AG08395 (cell line): ENCODE measurements at regions not wholly inside any gene's neighbourhood (a gene's known extent, or its start where the extent isn't known, plus 50 kb on each side); places are given as distances from the start of the nearest gene placed in this dataset.

ENCODE experiments used
- DNase-seq: peaks from one replicate; pipeline ENCODE4 v3.0.0; 2012; ENCODE audit warnings: mixed read lengths, low spot score

GRCh38 chr4:8796096-8796495 is 75.5 kb downstream of the HMX1 start:
- DNase-seq, result no peak

DNA sequence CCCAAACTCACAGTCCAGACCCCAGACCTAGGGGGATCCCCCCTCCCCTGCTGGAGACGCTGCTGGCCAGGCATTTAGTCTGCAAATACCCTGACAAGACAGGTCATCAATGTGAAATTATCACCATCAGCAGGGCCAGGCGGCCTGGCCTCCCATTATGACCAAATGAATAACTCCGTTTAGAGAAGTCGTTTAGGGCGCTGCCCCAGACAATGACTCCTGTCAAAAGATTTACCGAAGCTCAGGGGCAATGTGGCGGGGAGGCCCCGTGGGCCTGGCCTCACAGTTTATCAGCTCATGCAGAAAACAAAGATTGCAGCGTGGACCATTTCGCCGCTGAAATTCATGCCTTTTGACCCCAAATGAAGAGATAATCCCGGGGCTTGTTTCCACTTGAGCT is 76.5 kb downstream of the HMX1 start:
- DNase-seq, result no peak

GRCh38 chr4:8794491-8794890 is 77.1 kb downstream of the HMX1 start:
- DNase-seq, result no peak

- DNase-seq, result no peak
Observed at GRCh38 chr4:8793571-8794160, 78.0 kb downstream of the HMX1 start.

- no peak for DNase-seq
Observed at GRCh38 chr4:8792491-8792890, 79.1 kb downstream of the HMX1 start.

- no peak for DNase-seq
Observed at GRCh38 chr4:8791609-8792008, 80.0 kb downstream of the HMX1 start.

- no peak for DNase-seq
Observed at GRCh38 chr4:8790749-8791148, 80.9 kb downstream of the HMX1 start.

DNA sequence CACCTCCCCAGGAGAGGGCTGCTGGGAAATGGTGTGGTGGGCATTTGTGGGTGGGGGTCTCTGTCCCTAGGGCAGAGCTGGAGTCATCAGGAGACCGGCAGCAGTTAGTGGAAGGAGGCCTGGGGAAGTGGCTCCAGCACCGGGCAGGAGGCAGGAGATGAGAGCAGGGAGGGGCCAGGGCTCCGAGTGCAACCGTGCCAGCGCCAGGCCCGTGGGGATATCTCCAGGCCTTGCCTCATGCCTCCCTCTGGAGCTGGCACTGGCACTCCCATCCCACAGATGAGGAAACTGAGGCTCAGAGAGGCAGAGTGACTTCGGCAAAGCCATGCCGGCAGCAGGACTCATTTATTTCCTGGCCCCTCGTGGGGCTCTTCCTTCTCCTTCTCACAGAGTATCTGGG is 83.5 kb downstream of the HMX1 start:
- no peak for DNase-seq

GRCh38 chr4:8786166-8786565 is 85.5 kb downstream of the HMX1 start:
- no peak for DNase-seq

GRCh38 chr4:8785656-8786142 is 85.9 kb downstream of the HMX1 start:
- no peak for DNase-seq

DNA sequence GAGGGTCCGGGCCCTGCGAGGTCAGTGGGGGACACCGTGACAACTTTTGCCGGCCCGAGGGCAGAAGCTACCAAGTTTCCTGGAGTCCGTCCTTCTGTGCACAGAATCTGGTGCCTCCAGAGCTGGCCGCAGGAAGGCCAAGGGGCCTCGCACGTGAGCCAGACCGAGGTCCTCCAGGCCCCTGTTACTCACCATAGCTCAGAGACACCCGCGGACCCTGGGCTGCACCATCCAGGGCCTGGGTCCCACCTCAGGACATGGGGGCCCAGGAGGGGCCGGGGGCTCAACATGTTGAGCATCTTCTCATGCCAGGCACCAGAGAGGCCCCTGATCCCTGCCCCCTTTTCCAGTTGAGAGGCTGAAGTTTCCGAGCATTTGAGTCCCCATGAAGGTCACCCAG is 87.9 kb downstream of the HMX1 start:
- no peak for DNase-seq

DNA sequence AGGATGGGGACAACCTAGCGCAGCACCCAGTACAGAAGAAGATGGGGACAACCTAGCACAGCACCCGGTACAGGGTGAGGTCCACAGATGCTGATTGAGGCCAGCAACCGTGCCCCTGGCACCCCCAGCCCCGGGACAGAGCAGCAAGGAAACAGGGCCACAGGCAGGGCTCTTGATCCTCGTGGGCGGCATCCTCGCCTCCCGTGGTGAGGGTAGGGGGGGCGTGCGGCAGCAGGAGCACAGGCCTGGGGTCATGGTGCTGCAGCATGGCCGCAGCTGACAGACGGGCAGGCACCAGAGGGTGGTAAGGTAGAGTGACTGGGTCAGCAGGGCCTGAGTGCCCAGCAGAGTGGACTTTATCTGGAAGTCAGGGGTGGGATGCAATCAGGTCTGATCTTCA is 89.5 kb downstream of the HMX1 start:
- DNase-seq, result no peak

DNA sequence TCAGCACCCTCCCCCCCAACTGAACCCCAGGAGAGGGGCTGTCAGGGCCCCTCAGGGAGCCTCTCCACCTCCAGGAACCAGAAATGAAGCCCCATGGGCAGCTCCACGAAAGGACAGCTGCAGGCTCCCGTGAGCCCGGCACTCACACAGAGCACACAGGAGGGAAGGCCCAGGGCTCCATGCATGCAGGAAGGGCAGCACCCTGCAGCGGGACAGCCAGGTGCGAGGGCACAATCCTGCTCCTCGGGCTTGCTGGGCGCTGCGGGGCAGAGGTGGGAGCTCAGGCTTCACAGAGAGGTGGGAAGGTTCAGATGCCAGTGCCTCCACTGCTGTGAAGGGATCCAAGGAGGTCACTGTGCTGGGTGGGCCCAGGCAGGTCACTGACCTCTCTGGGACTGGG is 90.0 kb downstream of the HMX1 start:
- no peak for DNase-seq

DNA sequence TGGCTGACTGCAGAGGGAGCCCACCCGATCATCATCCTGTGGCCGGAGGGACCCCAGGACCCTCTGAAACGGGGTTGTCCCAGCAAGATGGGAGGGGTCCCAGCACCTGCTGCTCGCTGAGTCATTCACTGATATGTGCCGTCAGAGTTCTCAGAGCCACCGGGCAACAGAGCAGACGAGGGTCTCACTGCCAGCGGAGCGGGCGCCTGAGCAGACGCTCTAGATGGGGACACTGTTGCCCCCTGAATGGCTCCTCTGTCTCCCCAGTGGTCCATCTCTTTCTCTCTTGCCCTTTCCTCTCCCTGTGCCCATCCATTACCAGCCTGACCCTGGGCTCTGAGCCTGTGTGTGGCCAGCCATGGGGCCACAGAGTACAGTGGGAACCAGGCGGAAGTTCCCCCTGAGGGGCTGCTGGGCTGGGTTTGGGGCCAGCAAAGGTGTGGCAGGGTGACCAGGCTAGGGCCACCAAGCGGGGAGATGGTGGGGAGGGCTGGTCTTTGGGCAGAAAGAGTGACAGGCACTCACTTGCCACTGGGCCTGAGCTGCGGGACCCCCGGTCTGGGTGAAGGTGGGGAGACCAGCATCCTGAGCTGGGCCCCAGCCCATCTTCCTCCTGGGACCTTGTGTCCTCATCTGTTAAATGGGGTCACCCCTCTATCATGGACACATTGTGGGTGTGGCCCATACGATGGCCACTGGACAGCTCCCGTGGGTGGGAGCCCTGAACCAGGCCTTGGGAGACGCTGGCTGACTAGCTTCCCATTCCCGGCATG is 90.9 kb downstream of the HMX1 start:
- no peak for DNase-seq

DNA sequence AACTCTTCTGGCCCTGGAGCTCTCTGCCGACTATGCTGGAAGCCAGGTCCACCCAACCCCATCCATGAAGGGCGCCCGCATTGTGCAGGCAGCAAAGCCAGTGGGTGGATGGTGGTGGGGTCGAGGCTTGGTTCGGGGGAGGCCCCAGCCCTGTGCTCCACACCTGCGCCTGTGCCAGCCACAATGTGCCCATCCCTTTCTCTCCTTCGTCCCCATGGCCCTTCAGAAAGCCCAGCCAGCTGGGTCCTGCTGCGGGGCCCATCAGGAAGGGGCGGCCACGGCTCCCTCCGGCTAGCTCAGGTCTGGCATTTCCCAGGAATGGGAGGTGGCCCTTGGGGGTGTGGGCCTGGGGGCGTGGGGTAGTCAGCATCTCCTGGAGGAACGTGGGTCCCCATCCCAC is 91.6 kb downstream of the HMX1 start:
- DNase-seq, result no peak

DNA sequence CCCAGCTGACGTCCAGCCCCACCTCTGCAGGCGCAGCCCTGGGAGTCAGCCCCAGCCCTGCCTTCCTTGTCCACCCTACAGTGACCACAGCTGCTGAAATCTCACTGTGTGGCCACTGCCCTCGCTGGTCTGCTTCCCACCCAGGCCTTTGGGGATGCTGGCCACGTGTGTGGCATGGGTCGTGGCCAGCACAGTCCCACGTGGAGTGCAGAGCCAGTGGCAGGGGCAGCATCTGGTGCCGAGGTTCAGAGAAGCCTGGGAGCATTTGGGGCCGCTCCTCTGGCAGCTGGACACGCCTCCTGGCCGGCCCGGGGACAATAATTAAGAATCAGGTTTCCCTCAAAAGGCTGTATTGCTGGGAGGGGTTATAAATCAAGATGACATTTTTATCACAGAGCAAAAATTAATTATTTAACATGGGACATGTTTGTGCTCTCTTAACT is 92.1 kb downstream of the HMX1 start:
- no peak for DNase-seq

- DNase-seq, result no peak
Observed at GRCh38 chr4:8778760-8779159, 92.9 kb downstream of the HMX1 start.

GRCh38 chr4:8778291-8778690 is 93.3 kb downstream of the HMX1 start:
- DNase-seq, result no peak

GRCh38 chr4:8777320-8778196 is 94.1 kb downstream of the HMX1 start:
- DNase-seq, result no peak

DNA sequence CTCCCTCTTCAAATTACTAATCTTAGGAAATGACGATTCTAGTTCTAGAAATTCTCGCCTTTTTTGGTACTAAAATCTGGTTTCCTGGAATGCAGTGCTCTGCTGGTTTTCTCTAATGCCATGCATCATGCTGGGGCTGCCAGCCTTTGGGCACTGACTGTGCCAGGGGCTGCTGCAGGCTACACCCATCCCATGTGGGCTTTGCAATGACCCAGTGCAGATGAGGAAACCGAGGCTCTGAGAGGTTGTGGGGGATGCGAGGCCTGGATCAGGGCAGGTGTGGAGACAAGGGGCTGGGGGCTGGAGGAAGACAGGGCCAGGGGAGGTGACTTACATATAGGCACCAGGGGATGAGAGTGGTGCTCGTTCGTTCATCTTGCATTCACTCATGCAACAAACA is 95.3 kb downstream of the HMX1 start:
- DNase-seq, result no peak

DNA sequence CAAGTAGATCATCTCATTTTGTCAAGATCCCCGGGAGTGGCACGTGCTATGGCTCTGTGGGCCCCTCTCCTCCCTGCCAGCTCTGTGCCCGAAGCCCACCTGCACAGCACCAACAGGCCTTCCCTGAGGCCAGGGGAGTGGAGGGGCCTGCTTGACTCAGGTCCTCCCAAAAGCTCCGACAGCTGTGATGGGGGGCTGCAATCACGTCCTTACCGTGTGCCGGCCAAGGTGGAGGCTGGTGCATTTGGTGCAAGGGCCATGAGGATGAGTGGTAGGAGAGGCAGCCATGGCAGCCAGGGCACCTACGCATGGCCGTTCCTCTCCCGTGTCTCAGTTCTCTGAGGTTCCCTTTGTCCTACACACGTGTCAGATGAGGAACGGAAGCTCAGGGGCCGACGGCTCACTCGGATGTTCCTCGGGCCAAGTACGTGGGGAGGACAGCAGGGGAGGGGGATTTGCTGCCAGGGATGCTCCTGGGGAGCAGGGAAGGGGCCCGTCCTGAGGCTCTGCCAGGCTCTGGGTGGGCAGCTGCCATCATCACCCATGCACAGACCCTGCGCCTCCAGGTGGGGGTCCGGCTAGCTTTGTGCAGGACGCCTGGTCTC is 95.8 kb downstream of the HMX1 start:
- no peak for DNase-seq

GRCh38 chr4:8775121-8775520 is 96.5 kb downstream of the HMX1 start:
- no peak for DNase-seq
